ENCODE measurements at regions not wholly inside any gene's neighbourhood (a gene's known extent, or its start where the extent isn't known, plus 50 kb on each side); places are given as distances from the start of the nearest gene placed in this dataset.
A peak's percentile ranks its signal among the peaks of the same experiment; 100 is the strongest.

- TF ChIP-seq CTCF (IDR thresholded peaks at IDR 0.05) (no peak), POLR2AphosphoS5 (IDR thresholded peaks at IDR 0.05) (peak in 1 of 4 donors; percentile 36), POLR2A (IDR thresholded peaks at IDR 0.05) (no peak), EP300 (IDR thresholded peaks at IDR 0.05) (no peak)
These were observed 60.3 kb downstream of the DIPK2A start for GRCh38 chr3:144031938-144032337.

Data from sigmoid colon (tissue), 4 donors.